GM12878 (cell line): ENCODE measurements at regions not wholly inside any gene's neighbourhood (a gene's known extent, or its start where the extent isn't known, plus 50 kb on each side); places are given as distances from the start of the nearest gene placed in this dataset.

Experiments used
- BACH1 ChIP-seq: fragments of 450-650 bp; IDR thresholded peaks from 2 replicates; pipeline ENCODE4 v1.6.1; 2017; ENCODE audit warnings: mild to moderate bottlenecking, borderline replicate concordance
- EZH2 ChIP-seq: IDR thresholded peaks from 2 replicates; pipeline ENCODE4 v1.6.1; 2012; ENCODE audit warnings: low read depth, mild to moderate bottlenecking, control low read depth, inconsistent platforms, low read length, borderline replicate concordance; ENCODE audit not compliant: control insufficient read depth
- NR2C1 ChIP-seq: fragments of 450-650 bp; IDR thresholded peaks from 2 replicates; pipeline ENCODE4 v1.6.1; 2017; ENCODE audit warnings: antibody characterized with exemption, mild to moderate bottlenecking, moderate library complexity
- NR2C2 ChIP-seq: IDR thresholded peaks from 2 replicates; pipeline ENCODE4 v1.6.1; 2011; ENCODE audit warnings: borderline replicate concordance, low read depth; ENCODE audit not compliant: control insufficient read depth, insufficient read length
- POLR2A ChIP-seq: IDR thresholded peaks from 2 replicates; pipeline ENCODE4 v1.6.1; 2011; ENCODE audit warnings: low read depth, mild to moderate bottlenecking, low read length
- POLR2AphosphoS5 ChIP-seq: IDR thresholded peaks from 2 replicates; pipeline ENCODE4 v1.6.1; 2011; ENCODE audit warnings: mild to moderate bottlenecking, low read length, inconsistent platforms
- SREBF2 ChIP-seq: IDR thresholded peaks from 2 replicates; pipeline ENCODE4 v1.6.1; 2012; ENCODE audit warnings: mild to moderate bottlenecking, low read length
- TAF1 ChIP-seq: IDR thresholded peaks from 2 replicates; pipeline ENCODE4 v1.6.1; 2011; ENCODE audit warnings: mild to moderate bottlenecking, low read depth, low read length, borderline replicate concordance
- TF ChIP-seq, protein P1 (sequence below), 3 experiments: IDR thresholded peaks in 2 of 3; conservative IDR thresholded peaks in 1 of 3; 2 replicates each; pipeline ENCODE4 v1.5.1; 2011; ENCODE audit warnings: low read depth in 3 of 3, low read length in 3 of 3, mild to moderate bottlenecking in 3 of 3, control low read depth in 2 of 3, moderate library complexity in 2 of 3, inconsistent platforms in 1 of 3, mixed read lengths in 1 of 3; ENCODE audit not compliant: control insufficient read depth in 2 of 3, insufficient read depth in 1 of 3; ENCODE audit errors: extremely low read depth in 1 of 3
- TF ChIP-seq, protein P2 (sequence below): fragments of 450-650 bp; IDR thresholded peaks from 2 replicates; pipeline ENCODE4 v1.6.1; 2017; ENCODE audit warnings: mild to moderate bottlenecking, moderate library complexity
- TF ChIP-seq, protein P3 (sequence below): fragments of 450-650 bp; IDR thresholded peaks from 2 replicates; pipeline ENCODE4 v1.6.1; 2017; ENCODE audit warnings: mild to moderate bottlenecking, low read depth, inconsistent platforms; ENCODE audit not compliant: poor library complexity, severe bottlenecking

DNA sequence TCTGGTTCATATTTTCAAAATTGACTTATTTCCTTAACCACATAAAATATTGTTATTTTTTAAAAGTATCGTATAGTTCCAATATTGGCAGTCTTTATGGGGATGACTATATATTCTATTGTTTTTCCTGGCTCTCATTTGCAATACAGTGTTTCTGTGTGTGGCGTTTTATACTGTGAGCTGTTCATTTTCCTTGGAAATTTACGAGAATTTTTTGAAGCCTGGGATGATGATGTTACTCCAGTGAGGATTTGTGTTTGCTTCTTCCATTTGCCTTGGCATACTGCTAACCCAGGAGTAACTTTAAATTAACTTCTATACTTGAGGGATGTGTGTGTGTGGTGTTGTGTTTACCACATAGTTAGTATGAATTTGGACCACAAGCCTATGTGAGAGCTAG is 95.2 kb downstream of the NR1D2 start:
- TF ChIP-seq SREBF2 (no peak), POLR2AphosphoS5 (no peak), EZH2 (no peak), TAF1 (no peak), POLR2A (no peak), BACH1 (no peak), NR2C1 (no peak), NR2C2 (no peak)
- TF ChIP-seq, protein P1, sequence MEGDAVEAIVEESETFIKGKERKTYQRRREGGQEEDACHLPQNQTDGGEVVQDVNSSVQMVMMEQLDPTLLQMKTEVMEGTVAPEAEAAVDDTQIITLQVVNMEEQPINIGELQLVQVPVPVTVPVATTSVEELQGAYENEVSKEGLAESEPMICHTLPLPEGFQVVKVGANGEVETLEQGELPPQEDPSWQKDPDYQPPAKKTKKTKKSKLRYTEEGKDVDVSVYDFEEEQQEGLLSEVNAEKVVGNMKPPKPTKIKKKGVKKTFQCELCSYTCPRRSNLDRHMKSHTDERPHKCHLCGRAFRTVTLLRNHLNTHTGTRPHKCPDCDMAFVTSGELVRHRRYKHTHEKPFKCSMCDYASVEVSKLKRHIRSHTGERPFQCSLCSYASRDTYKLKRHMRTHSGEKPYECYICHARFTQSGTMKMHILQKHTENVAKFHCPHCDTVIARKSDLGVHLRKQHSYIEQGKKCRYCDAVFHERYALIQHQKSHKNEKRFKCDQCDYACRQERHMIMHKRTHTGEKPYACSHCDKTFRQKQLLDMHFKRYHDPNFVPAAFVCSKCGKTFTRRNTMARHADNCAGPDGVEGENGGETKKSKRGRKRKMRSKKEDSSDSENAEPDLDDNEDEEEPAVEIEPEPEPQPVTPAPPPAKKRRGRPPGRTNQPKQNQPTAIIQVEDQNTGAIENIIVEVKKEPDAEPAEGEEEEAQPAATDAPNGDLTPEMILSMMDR (IDR thresholded peaks at IDR 0.05 in 2 of 3, conservative IDR thresholded peaks at IDR 0.05 in 1 of 3; ENCODE audit: control insufficient read depth in 2 of 3, extremely low read depth in 1 of 3, insufficient read depth in 1 of 3, low read depth in 3 of 3, low read length in 3 of 3) = no peak
- TF ChIP-seq, protein P2, sequence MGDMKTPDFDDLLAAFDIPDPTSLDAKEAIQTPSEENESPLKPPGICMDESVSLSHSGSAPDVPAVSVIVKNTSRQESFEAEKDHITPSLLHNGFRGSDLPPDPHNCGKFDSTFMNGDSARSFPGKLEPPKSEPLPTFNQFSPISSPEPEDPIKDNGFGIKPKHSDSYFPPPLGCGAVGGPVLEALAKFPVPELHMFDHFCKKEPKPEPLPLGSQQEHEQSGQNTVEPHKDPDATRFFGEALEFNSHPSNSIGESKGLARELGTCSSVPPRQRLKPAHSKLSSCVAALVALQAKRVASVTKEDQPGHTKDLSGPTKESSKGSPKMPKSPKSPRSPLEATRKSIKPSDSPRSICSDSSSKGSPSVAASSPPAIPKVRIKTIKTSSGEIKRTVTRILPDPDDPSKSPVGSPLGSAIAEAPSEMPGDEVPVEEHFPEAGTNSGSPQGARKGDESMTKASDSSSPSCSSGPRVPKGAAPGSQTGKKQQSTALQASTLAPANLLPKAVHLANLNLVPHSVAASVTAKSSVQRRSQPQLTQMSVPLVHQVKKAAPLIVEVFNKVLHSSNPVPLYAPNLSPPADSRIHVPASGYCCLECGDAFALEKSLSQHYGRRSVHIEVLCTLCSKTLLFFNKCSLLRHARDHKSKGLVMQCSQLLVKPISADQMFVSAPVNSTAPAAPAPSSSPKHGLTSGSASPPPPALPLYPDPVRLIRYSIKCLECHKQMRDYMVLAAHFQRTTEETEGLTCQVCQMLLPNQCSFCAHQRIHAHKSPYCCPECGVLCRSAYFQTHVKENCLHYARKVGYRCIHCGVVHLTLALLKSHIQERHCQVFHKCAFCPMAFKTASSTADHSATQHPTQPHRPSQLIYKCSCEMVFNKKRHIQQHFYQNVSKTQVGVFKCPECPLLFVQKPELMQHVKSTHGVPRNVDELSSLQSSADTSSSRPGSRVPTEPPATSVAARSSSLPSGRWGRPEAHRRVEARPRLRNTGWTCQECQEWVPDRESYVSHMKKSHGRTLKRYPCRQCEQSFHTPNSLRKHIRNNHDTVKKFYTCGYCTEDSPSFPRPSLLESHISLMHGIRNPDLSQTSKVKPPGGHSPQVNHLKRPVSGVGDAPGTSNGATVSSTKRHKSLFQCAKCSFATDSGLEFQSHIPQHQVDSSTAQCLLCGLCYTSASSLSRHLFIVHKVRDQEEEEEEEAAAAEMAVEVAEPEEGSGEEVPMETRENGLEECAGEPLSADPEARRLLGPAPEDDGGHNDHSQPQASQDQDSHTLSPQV = no peak
- TF ChIP-seq, protein P3, sequence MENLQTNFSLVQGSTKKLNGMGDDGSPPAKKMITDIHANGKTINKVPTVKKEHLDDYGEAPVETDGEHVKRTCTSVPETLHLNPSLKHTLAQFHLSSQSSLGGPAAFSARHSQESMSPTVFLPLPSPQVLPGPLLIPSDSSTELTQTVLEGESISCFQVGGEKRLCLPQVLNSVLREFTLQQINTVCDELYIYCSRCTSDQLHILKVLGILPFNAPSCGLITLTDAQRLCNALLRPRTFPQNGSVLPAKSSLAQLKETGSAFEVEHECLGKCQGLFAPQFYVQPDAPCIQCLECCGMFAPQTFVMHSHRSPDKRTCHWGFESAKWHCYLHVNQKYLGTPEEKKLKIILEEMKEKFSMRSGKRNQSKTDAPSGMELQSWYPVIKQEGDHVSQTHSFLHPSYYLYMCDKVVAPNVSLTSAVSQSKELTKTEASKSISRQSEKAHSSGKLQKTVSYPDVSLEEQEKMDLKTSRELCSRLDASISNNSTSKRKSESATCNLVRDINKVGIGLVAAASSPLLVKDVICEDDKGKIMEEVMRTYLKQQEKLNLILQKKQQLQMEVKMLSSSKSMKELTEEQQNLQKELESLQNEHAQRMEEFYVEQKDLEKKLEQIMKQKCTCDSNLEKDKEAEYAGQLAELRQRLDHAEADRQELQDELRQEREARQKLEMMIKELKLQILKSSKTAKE = no peak
